UCSD-AML1 (cell line): ENCODE measurements at regions not wholly inside any gene's neighbourhood (a gene's known extent, or its start where the extent isn't known, plus 50 kb on each side); places are given as distances from the start of the nearest gene placed in this dataset.
"Not testable (repeated sequence)": the region's sequence is repeated elsewhere in the genome, so short reads cannot be mapped to it uniquely, and the experiment has no call there.

Experiments used
- DNase-seq: peaks from one replicate; lab custom pipeline; 2025; ENCODE audit not compliant: unreplicated experiment; lab: John Stamatoyannopoulos, UW

DNA sequence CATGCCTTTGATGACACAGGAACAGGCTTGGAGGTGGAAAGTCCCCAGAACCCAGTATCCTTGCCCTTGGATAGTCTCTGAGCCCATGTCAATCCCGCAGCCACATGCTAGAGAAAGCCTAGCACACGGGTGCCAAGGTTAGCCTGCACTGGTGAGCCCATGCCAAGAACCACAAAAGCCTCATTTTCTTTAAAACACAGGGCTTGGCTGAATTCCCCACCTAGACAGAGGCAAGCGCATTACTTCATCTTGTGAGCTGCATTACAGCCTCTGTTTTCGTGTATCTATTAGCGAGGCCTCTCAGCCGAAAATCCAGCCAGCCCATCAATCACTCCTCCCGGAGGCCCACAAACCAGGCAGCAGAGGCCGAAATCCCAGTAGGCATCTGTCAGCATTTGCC lies 314.9 kb upstream of the AUTS2 start:
- no peak for DNase-seq

DNA sequence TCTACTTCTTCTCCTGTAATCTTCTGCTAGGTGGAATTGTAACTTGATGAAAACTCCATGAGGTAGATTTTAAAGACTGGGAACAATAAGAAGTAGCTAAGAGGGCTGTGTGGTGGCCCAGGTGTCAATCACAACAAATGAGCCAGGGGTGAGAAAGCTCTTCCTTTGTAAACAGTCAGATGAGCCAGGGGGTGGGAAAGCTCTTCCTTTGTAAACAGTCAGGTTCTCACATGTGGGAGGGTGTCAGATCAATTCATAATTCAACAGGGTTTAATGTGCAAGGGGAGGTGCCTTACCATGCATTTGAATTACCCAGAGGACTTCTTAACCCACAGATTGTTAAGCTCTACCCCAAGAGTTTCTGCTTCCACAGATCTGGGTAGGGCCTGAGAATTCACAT lies 312.4 kb upstream of the AUTS2 start:
- no peak for DNase-seq

DNA sequence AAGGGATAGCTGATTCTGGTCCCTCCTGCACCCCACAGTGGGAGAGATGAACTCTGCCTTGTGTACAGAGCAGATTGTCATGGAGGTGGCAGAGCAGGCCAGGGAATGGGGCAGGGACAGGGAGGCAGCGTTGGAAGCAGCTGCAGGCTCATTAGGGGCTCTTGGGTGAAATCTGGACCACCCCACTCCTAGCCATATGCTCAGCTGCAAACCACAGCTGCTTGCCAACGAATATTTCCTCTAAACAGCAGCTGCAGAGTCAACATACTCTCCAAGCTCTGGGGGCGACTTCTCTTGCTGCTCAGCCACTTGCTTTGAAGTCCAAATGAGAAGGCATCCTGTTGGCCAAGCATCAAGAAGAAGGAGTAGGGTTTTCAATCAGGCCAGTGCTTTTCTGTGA lies 302.3 kb upstream of the AUTS2 start:
- DNase-seq, result no peak

DNA sequence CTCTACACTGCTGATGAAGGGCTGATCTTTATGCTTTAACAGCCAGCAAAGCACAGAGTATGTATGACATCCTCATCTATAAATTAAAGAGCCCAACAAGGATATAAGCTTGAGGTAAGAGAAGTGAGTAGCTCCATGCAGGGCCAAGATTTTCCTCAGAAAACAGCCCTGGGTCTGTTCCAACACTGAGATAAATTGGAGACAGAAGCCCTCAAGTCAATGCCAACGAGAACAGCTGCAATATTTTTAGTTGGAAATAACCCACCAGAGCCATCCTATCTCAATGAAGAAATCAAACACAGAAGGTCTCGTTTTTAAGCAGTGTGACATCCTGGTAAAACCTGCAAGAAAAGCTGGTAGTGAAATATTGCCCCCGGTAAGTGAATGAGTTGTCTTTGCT lies 297.0 kb upstream of the AUTS2 start:
- no peak for DNase-seq

DNA sequence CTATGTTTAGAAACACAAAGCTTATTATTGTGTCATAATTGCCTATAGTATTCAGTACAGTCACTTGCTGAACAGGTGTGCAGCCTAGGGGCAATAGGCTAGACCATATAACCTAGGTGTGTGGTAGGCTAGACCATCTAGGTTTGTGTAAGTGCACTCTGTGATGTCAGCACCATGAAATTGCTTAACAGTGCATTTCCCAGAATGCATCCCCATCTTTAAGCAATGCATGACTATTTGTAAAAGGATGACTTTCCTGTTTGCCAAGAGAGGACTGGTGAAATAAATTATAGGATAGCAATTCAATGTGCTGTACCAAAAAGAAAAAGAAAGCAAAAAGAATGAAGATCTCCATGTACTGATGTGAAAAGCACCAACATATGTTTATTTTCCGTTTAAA lies 288.7 kb upstream of the AUTS2 start:
- DNase-seq, result no peak

DNA sequence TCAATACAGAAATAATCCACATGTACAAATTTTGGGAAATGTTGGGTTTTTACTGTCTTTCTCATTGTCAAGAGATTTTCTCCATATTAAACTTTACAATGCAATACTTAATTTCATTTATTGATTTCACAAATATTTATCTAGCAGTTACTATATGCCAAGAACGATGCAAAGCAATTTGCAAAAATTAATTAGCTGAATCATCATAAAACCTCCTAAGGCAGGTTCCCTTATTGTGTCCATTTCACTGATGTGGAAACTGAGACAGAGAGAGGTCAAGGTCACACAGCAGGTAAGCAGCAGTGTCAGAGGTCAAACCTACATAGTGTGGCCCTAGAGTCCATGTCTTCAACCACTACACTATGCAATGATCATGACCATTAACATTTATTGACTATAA lies 286.8 kb upstream of the AUTS2 start:
- DNase-seq, result no peak

DNA sequence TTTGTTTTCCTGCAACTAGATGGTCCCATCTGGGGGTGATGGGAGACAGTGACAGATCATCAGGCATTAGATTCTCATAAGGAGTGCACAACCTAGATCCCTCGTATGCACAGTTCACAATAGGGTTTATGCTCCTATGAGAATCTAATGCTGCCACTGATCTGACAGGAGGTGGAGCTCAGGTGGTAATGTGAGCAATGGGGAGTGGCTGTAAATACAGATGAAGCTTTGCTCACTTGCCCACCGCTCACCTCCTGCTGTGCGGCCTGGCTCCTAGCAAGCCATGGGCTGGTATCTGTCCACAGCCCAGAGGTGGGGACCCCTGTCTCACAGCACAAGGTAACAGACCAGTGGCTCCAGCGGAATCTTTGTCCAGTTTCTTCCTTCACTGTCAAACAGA lies 284.4 kb upstream of the AUTS2 start:
- not testable (repeated sequence) for DNase-seq

DNA sequence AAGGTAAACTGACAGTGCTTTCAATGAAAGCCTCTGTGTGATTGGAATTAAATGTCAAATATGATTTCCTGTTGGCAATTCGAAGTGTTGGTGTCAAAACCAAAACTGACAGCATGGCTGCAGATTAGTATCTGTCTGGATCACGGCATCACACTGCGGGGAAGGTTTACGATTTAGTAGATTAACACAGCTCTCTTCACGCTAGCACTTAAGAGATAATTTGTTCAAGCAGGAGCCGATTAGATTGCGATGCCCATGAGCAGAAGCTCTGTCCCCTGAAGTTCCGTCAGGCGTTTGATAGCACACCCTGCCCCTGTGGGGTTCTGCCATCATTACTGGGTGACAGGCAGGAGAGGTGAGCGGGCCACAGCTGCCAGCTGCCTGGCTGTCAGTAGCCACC lies 279.5 kb upstream of the AUTS2 start:
- no peak for DNase-seq

DNA sequence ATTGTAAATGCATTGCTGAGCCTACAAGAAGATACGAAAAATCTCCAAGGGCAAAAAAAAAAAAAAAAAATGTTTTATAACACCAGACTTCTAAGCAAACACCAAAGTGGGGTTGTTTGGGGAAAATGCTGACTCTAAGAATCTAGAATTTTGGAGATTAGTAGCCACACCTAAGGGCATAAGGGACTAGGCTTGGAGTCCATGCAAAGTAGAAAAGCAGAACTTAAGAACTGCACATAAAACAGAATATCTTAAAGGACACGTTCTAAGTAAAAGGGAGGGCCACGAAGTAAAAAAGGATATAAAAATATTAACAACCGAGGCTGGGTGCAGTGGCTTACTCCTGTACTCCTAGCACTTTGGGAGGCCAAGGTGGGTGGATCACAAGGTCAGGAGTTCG lies 269.8 kb upstream of the AUTS2 start:
- DNase-seq, result no peak

DNA sequence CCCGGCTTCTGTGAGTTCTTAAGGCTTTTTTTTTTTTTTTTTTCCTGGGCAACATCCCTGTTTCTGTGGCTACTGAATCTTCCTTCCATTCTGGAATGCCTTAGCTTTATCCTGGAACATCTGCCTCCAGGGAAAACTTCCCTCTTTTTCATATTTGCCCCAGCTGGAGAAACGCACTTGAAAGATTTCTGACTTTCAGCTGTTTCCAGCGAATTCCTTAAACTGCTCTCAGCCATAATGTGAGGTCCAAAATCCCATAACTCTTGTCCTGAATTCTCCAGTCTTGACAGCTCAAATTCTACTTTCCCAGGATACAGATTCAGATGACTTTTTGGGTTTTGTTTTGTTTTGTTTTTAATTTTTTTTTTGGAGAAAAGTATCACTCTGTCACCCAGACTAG lies 263.6 kb upstream of the AUTS2 start:
- no peak for DNase-seq

DNA sequence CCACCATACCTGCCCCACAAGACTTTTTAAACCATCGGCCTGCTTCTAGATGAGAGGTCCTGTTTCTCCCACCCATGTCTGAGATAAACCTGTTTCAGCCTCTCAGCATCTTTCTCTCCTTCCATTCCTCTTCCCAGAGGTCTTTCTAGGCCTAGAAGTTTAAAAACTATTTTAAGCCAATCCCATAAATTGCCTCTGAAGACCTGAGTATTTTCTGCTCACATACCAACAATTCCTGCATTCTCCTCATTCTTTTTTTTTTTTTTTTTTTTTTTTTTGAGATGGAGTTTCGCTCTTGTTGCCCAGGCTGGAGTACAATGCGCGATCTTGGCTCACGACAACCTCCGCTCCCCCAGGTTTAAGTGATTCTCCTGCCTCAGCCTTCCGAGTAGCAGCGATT lies 262.9 kb upstream of the AUTS2 start:
- DNase-seq, result no peak

DNA sequence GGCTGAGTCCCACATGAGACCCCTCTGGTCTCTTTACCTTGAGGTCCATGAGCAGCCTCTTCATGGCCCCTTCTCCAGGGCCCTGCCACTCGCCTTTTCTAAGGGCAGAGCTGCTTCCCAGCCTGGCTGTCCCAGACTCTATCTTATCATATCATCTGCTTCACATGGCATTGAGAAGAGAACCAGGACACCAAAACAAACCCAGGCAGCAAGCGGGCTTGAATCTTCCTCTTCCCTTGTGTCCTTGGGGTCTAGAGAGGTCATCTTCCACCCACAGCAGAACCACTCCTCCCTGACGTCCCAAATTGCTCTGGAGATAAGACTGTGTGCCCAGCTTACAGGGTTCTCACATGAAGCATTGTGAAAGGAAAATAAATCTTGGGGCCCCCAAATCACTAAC lies 261.3 kb upstream of the AUTS2 start:
- no peak for DNase-seq

DNA sequence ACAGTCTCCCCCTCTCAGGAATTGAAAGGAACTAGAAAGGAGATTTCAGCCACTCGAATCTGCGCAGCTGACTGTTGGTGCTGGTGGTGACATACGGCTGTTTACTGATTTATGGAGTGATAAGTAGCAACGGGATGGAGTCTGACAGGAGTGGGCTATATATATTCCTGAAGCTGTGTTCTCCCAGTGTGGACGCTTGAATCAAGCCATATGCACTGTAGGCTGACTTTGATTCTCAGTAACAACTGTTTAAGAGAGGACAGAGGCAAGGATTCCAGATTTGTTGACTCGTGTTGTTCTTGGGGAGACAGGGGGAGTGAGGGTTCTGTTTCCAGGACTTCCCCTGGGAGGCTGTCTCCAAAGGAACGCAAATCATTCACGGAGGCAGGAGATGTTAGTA lies 260.1 kb upstream of the AUTS2 start:
- no peak for DNase-seq

DNA sequence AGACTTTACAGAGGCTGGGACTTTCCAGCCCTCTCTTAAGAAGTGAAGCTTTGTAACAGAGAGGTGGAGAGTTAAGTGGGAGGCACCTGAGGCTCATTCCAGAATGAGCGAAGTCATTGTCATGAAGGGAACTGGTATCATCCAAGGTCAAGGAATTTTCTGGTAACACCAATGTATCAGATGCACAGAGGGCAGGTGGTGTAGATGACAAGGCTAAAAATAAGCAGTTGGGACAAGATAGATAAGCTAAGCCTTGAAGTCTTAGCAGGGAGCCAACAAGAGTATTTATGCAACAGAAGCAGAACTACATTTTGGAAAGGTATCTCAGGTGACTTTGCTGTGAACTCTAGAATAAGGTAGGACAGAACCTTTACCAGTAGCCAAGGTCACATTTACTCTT lies 257.0 kb upstream of the AUTS2 start:
- no peak for DNase-seq

DNA sequence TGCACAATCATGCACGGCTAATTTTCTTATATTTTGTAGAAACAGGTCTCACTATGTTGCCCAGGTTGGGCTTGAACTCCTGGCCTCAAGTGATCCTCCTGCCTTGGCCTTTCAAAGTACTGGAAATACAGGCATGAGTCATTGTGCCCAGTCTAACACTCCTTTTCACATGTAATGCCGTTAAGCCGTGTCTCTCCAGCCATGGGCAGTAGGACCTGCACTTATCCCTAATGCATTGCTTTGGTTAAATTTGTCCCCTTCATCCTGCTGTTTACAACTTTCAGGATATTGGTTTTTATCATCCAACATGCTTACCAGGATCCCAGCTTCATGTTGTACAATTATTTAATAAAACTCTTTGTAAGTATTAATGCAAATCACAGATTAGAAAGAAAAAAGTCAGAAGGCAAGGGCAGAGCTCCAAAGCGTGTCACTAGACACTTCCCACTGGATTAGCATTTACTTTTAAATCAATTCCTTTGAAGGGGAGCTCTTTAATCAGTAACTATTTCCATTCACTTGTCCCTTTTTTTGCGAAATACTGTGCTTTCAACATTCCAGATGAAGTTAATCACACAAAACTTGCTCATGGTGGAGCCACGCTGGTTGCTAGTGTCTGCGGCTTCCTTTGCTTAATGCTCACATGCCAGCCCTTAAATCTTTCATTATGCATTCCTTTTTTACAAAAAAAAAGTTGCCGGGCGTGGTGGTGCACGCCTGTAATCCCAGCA lies 256.0 kb upstream of the AUTS2 start:
- no peak for DNase-seq

DNA sequence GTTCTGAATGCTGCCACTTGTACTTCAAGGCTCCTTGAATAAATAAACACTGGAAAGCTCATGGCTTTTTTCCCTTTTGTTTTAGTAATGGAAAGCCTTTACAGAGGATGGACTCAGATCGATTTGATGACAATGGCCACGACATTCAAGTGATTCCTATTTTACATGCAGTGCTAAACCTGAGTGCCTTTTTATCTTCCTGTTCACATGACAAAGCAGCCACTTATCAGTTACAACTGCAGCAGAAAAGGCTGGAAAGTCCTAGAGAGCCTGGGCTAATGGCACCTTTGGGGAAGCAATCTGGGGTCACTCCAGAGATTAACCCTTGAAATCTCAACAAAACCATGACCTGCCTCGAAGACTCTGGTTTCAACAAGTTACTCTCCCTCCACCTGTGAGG lies 249.0 kb upstream of the AUTS2 start:
- no peak for DNase-seq

DNA sequence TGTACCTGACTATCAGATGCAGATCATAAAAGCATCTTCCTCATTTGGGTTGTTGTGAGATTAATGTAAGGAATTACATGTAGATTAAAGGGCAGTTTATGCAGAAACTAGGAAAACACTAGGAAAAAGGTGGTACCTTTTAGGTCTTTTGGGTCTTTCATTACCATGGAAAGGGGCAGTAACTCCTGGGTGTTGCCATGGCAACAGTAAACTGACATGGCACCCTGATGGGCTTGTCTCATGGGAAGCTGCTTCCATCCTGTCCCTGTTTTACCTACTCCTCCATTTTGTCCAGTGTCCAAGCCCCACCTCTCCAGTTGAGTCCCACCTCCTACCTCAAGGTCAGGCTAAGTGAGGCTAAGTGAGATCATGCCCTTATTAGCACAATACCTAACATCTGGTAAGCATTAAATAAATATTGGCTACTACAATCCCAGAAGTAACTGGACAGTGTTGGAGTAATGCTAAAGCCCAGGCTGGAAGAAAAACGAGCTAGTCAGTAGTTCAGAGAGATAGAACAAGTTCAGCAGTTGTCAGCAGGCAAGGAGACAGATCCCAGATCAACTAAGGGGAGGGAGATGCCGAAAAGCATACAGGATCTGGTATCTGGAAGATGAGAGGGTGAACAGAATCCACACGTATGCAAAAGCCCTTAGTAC lies 240.0 kb upstream of the AUTS2 start:
- DNase-seq, result no peak

DNA sequence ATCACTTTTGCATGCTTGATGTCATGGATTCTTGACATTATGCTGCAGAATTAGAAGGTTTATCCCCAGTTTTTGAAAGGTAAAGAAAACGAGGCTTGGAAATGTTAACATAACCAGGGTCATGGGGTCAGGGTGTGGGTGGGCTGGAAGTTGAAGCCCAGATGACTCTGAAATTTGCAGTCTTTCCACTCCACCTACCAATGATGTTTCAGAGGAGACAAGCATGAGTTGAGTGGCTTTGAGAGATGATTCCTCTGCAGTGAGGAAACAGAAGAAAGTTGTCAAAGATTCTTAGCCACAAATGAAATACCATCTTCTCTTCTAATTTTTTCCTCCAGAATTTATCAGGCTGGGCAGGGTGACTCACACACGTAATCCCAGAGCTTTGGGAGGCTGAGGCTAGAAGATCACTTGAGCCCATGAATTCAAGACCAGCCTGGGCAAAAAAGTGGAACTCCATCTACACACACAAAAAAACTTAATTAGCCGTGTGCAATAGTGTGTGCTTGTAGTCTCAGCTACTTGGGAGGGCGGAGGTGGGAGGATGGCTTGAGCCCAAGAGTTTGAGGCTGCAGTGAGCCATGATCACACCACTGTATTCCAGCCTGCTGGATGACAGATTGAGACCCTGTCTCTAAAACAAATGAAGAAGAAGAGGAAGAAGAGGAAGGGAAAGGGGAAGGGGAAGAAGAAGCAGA lies 239.1 kb upstream of the AUTS2 start:
- no peak for DNase-seq

DNA sequence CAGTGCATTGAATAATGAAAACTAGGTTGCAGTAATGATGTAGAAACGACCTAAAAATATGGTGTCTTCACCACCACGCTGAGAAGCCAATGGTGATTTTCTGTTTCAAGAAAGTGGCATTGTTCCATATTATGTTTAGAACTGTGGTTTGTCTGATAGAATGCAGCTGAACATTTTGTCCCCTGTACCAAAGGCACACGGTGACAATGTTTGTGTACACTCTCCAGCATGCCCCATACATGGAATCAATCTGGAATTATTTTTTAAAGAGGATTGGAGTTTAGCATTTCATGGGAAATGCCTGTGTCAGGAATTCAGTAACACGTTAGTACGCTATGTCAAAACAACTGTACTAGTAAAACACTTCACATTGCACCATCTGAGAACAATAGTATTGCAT lies 237.4 kb upstream of the AUTS2 start:
- DNase-seq, result no peak

DNA sequence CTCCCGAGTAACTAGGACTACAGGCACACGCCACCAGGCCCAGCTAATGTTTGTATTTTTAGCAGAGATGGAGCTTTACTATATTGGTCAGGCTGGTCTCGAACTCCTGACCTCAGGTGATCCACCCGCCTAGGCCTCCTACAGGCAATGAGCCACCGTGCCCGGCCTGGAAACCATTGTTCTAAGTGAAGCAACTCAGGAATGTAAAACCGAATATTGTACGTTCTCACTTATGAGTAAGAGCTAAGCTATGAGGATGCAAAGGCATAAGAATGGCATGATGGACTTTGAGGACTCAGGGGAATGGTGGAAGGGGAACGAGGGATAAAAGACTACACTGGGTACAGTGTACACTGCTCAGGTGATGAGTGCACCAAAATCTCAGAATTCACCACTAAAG lies 235.1 kb upstream of the AUTS2 start:
- DNase-seq, result no peak

DNA sequence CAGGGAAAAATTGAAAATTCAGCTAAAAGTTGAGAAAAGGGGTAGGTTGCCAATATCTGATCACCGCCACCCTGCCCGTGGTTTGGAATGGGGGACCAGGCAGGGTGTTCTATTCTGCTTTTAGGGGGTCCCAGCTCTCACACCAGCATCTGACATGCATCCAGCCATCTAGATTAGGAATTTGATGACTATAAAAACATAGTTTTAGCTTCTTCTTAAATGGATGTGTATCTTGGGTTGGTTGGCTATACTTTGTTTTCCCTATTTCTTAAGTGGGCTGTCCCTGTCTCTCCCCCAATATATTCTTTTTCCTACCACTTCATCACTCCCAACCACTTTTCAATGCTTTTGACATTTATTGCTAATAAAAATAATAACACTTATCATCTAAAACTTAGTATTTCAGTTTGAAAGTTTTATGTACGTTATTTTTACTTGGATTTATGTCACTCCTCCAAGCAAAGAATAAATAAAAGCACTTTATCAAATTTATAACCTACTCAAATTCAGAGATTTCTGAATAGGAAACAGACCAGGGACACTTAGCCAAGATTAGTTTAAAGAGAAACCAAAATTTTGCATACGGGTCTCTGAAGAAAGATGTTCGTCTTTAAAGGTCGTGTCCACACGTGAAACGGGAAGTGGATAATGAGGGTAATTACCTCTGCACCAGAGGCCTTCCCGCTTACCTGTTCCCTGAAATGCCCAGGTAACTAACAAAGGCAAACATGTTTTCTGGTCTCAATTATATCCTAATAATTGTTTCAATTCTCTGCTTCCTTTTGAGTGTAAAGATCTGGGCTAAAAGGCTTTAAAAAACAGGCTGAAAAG lies 233.2 kb upstream of the AUTS2 start:
- DNase-seq, result no peak
